Parathyroid adenoma (tissue), 2 donors: ENCODE measurements at regions not wholly inside any gene's neighbourhood (a gene's known extent, or its start where the extent isn't known, plus 50 kb on each side); places are given as distances from the start of the nearest gene placed in this dataset.

Source experiments
- H2AFZ ChIP-seq: fragments of 300-600 bp; sonication (generic); one replicate; pipeline ENCODE4 v1.7.0; 2017; ENCODE audit warnings: antibody characterized with exemption, mild to moderate bottlenecking
- H3K27ac ChIP-seq: fragments of 300-600 bp; sonication (generic); one replicate; pipeline ENCODE4 v1.7.0; 2017
- H3K27me3 ChIP-seq: fragments of 300-600 bp; sonication (generic); one replicate; pipeline ENCODE4 v1.7.0; 2017; ENCODE audit warnings: low read length; ENCODE audit not compliant: control insufficient read depth, insufficient read depth
- H3K36me3 ChIP-seq: fragments of 300-600 bp; sonication (generic); one replicate; pipeline ENCODE4 v1.7.0; 2017; ENCODE audit warnings: low read length; ENCODE audit not compliant: control insufficient read depth, insufficient read depth
- H3K4me1 ChIP-seq: fragments of 300-600 bp; sonication (generic); one replicate; pipeline ENCODE4 v1.7.0; 2017; ENCODE audit warnings: control low read depth
- H3K4me2 ChIP-seq: fragments of 300-600 bp; sonication (generic); one replicate; pipeline ENCODE4 v1.7.0; 2017; ENCODE audit warnings: low read length
- H3K4me3 ChIP-seq: fragments of 300-600 bp; sonication (generic); one replicate; pipeline ENCODE4 v1.7.0; 2017; ENCODE audit warnings: low read depth, low read length
- H3K79me2 ChIP-seq: fragments of 300-600 bp; sonication (generic); one replicate; pipeline ENCODE4 v1.7.0; 2017; ENCODE audit warnings: control low read depth
- H3K9ac ChIP-seq: fragments of 300-600 bp; sonication (generic); one replicate; pipeline ENCODE4 v1.7.0; 2017; ENCODE audit warnings: mild to moderate bottlenecking
- H3K9me3 ChIP-seq: fragments of 300-600 bp; sonication (generic); one replicate; pipeline ENCODE4 v1.7.0; 2017; ENCODE audit warnings: low read length; ENCODE audit not compliant: control insufficient read depth
- TF ChIP-seq, protein P1 (sequence below): fragments of 300-600 bp; sonication (generic); IDR thresholded peaks from one replicate; pipeline ENCODE4 v1.7.0; 2017; ENCODE audit warnings: antibody characterized with exemption, mild to moderate bottlenecking
- donor health status: primary hyperparathyroidism.

DNA sequence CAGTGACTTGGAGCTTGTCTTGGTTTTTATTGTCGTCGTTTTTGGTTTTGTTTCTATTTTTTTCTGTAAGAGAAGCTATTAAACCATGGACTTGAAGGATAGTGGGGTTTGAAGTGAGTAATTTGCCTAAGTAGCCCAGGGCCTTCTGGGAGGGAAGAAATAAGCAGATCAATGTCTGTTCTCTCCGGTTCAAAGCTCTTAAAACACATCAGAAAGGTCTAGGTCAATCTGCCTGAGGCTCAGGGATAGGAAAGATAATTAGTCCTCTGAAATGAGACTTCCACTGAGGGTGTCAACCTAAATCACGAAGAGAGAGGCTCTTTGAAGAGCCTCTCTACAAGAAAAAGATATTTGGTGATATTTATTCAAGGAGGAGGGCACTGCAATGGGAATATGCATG is 178.0 kb downstream of the MATN1 start:
- no peaks in the 10 kb centered on the region for H3K79me2 ChIP-seq
- H3K36me3 ChIP-seq, result no peaks in the 10 kb centered on the region
- H3K4me3 ChIP-seq, result no peak overlapping the region
- H3K9ac ChIP-seq, result no peak overlapping the region
- H3K4me2 ChIP-seq, result no peak overlapping the region
- H3K9me3 ChIP-seq, result no peaks in the 10 kb centered on the region
- no peak overlapping the region for H2AFZ ChIP-seq
- H3K27me3 ChIP-seq, result no peaks in the 10 kb centered on the region
- no peak overlapping the region for H3K27ac ChIP-seq
- H3K4me1 ChIP-seq, result no peaks in the 10 kb centered on the region
- TF ChIP-seq, protein P1, sequence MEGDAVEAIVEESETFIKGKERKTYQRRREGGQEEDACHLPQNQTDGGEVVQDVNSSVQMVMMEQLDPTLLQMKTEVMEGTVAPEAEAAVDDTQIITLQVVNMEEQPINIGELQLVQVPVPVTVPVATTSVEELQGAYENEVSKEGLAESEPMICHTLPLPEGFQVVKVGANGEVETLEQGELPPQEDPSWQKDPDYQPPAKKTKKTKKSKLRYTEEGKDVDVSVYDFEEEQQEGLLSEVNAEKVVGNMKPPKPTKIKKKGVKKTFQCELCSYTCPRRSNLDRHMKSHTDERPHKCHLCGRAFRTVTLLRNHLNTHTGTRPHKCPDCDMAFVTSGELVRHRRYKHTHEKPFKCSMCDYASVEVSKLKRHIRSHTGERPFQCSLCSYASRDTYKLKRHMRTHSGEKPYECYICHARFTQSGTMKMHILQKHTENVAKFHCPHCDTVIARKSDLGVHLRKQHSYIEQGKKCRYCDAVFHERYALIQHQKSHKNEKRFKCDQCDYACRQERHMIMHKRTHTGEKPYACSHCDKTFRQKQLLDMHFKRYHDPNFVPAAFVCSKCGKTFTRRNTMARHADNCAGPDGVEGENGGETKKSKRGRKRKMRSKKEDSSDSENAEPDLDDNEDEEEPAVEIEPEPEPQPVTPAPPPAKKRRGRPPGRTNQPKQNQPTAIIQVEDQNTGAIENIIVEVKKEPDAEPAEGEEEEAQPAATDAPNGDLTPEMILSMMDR, result no peak

DNA sequence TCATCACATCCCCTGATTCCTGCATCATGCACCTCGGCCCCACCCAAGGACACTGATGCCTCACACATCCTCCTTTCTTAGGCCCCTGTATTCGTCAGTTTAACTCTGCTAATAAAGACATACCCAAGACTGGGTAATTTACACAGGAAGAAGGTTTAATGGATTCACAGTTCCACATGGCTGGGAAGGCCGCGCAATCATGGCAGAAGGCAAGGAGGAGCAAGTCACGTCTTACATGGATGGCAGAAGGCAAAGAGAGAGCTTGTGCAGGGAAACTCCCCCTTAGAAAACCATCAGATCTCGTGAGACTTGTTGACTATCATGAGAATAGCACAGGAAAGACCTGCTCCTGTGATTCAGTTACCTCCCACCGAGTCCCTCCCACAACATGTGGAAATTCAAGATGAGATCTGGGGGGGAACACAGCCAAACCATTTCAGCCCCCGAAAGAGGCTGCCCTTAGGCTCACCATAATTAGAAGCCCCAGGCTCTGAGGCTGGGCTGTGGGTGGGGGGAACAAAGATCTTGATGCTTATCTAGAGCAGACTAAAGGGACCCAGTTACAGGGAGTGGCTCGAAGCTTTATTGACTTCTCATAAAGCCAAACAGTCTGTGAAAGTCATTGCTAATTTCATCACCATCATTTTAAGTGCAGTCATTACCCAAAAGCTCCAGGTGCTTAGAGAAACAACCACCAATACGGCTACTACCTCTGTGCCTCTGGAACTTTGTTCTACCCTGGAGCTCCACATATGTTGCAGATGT is 181.5 kb downstream of the MATN1 start:
- no peak overlapping the region for H3K4me3 ChIP-seq
- H3K27me3 ChIP-seq, result no peaks in the 10 kb centered on the region
- no peaks in the 10 kb centered on the region for H3K9me3 ChIP-seq
- no peak overlapping the region for H3K27ac ChIP-seq
- H3K36me3 ChIP-seq, result no peaks in the 10 kb centered on the region
- H3K79me2 ChIP-seq, result no peaks in the 10 kb centered on the region
- H2AFZ ChIP-seq, result no peak overlapping the region
- H3K4me2 ChIP-seq, result no peak overlapping the region
- H3K9ac ChIP-seq, result no peak overlapping the region
- TF ChIP-seq, protein P1, result no peak
- no peaks in the 10 kb centered on the region for H3K4me1 ChIP-seq

DNA sequence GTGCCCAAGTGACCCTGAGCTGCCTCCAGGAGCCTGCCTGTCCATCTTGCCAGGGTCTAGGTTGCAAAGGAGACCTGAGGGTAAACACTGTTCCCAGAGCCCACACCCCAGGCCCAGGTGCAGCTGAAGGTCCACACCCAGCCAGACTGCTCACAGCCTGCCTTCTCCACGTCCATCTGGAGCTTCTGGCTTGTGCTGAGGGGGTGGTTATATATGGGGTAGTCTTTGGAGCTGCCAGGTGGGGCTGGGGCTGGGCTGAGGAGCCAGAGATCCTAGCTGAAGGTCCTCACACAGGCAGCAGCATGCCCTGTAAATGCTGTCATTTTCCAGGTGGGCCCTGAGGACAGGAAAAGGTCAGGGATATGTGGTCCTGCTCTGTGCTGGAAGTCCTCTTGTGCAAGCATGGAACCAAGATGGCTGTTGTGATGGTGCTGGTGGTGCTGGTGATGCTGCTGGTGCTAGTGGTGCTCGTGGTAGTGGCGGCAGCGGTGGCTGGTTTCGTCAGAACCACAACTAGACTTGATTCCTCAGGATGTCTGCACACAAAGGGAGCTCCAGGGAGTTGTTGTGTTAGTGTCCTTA is 182.7 kb downstream of the MATN1 start:
- Histone ChIP-seq H3K4me2 (no peak overlapping the region), H3K27ac (no peak overlapping the region), H2AFZ (no peak overlapping the region), H3K9me3 (no peaks in the 10 kb centered on the region), H3K4me3 (no peak overlapping the region), H3K27me3 (no peaks in the 10 kb centered on the region), H3K4me1 (no peaks in the 10 kb centered on the region), H3K79me2 (no peaks in the 10 kb centered on the region), H3K9ac (no peak overlapping the region), H3K36me3 (no peaks in the 10 kb centered on the region)
- TF ChIP-seq, protein P1, result no peak

DNA sequence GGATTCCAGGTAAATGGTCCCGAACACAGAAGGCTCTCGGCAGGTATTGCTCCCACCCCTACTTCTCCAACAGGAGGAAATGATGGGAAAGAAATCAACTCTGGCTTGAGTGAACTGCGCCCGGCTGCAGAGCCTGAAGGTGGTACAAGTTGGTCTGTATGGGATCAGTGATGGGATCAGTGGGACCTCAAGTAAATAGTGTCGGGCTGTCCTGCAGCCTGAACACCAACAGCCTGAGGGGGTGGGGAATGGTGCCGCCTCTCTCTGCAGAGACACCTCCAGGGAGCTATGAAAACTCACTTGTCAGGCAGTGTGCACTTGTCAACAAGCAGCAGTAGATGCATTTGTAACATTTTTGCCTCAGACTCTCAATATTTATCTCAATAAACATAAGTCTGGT is 183.5 kb downstream of the MATN1 start:
- H3K4me2 ChIP-seq, result no peak overlapping the region

More for the DNA sequence above, 183.5 kb downstream of the MATN1 start:
- Histone ChIP-seq H3K79me2 (no peaks in the 10 kb centered on the region), H3K4me3 (no peak overlapping the region), H3K36me3 (no peaks in the 10 kb centered on the region), H3K27me3 (no peaks in the 10 kb centered on the region), H3K9me3 (no peaks in the 10 kb centered on the region), H3K27ac (no peak overlapping the region), H2AFZ (no peak overlapping the region), H3K9ac (no peak overlapping the region), H3K4me1 (no peaks in the 10 kb centered on the region)
- TF ChIP-seq, protein P1, result no peak
